Bronchial epithelial cell (primary cell): ENCODE measurements at regions not wholly inside any gene's neighbourhood (a gene's known extent, or its start where the extent isn't known, plus 50 kb on each side); places are given as distances from the start of the nearest gene placed in this dataset.

Experiments used
- DNase-seq: peaks from one replicate; pipeline ENCODE4 v3.0.0-alpha.2; 2010; ENCODE audit warnings: low read depth
- FAIRE-seq: peaks from 2 replicates; lab custom pipeline; 2011; peaks lifted over from hg19 to GRCh38; lab: Jason Lieb, UNC
- H3K27me3 ChIP-seq: 2 replicates; pipeline ENCODE4 v1.5.1; 2011; ENCODE audit warnings: low read length; ENCODE audit not compliant: control insufficient read depth, insufficient read depth
- H3K36me3 ChIP-seq: 2 replicates; pipeline ENCODE4 v1.5.1; 2011; ENCODE audit warnings: low read length; ENCODE audit not compliant: control insufficient read depth, insufficient read depth
- H3K4me3 ChIP-seq: 2 replicates; pipeline ENCODE4 v1.5.1; 2011; ENCODE audit warnings: mild to moderate bottlenecking, low read depth, low read length, control low read depth
- TF ChIP-seq, protein P1 (sequence below): IDR thresholded peaks from 2 replicates; pipeline ENCODE4 v1.5.1; 2011; ENCODE audit warnings: mild to moderate bottlenecking, moderate library complexity, low read length, control low read depth, inconsistent platforms; ENCODE audit not compliant: insufficient read depth, severe bottlenecking

DNA sequence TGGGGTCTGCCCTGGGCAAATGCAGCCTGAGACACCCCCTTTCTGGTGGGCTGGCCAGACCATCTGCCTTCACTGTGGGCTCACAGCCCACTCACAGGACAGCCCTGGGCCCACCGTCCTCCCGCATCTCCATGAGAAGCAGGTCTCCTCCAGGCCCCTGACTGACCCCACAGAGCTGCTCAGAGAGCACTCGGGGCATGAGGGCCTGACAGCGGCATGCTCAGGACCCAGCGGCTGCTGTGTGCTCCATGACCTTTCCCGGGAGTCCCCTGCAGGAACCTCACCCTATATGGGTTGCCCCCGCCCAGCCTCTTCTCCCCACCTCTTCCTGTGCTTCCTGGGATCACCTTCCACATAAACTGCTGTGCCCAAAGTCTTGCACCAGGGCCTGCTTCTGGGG, 162.4 kb upstream of the CST7 start:
- FAIRE-seq: no peak
- TF ChIP-seq, protein P1, sequence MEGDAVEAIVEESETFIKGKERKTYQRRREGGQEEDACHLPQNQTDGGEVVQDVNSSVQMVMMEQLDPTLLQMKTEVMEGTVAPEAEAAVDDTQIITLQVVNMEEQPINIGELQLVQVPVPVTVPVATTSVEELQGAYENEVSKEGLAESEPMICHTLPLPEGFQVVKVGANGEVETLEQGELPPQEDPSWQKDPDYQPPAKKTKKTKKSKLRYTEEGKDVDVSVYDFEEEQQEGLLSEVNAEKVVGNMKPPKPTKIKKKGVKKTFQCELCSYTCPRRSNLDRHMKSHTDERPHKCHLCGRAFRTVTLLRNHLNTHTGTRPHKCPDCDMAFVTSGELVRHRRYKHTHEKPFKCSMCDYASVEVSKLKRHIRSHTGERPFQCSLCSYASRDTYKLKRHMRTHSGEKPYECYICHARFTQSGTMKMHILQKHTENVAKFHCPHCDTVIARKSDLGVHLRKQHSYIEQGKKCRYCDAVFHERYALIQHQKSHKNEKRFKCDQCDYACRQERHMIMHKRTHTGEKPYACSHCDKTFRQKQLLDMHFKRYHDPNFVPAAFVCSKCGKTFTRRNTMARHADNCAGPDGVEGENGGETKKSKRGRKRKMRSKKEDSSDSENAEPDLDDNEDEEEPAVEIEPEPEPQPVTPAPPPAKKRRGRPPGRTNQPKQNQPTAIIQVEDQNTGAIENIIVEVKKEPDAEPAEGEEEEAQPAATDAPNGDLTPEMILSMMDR: no peak

DNA sequence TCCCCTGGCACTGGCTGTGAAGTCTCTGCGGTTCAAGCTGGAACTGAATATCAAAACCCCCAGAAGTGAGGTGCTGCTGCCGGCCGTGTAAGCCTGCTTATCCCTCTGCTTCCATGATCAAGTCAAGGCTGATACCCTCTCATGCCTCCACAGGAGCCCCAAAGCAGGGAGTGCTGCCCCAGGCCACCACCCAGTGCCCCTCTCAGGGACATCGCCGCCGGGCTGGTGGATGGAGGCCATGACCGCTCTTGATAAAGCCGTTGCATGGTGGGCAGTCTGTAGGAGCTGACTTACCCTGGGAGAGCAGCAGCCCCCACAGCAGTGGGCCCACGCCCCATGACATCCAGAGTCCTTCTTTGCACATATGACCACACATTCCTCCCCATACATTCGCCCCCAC, 162.0 kb upstream of the CST7 start:
- DNase-seq (no peak), FAIRE-seq (no peak)
- Histone ChIP-seq H3K36me3 (no peaks in the 10 kb centered on the region), H3K27me3 (peaks cover 2% of the 10 kb centered on the region), H3K4me3 (no peak overlapping the region)
- TF ChIP-seq, protein P1: no peak

More for the DNA sequence above, 162.4 kb upstream of the CST7 start:
- Histone ChIP-seq H3K4me3 (no peak overlapping the region), H3K27me3 (peaks cover 2% of the 10 kb centered on the region), H3K36me3 (no peaks in the 10 kb centered on the region)
- DNase-seq: no peak

DNA sequence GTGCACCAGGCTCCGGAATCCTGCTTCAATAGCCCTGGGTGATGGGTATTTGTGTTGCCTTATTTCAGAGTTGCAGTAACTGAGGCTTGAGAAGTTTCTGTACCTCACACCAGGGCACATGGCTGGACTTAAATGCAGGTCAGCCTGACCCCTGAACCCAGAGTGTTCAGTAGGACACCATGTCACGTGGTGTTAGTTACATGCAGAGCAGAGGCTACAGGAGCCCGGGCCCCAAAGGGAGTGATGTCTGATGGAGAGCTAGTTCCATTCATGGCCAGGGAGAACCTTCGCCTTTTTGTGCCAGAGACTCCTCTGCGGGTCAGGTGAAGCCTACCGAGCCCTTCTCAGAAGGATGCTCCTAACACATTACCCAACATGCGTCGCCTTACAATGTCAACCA, 161.4 kb upstream of the CST7 start:
- FAIRE-seq (no peak), DNase-seq (no peak)
- H3K27me3 ChIP-seq: peaks cover 2% of the 10 kb centered on the region
- TF ChIP-seq, protein P1: no peak
- no peaks in the 10 kb centered on the region for H3K36me3 ChIP-seq
- H3K4me3 ChIP-seq: no peak overlapping the region

DNA sequence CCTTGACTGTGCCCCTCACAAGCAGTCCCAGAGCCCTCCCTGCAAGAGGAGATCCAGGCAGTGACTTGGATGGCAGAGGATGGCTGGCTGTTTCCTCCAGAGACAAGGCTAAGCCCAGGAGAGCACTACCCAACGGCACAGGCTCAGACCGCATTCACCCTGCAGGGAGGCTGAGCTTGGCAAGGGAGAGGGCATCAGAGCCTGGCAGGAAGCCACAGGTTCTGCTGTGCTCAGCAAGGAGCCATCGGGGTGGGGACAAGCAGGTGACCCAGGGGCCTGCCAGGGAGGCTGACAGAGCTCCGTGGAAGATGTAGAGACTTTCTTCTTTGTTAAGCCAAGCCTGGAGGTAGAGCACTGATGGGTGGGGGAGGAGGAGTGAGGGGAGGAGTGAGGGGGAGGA, 159.2 kb upstream of the CST7 start:
- Histone ChIP-seq H3K27me3 (no peaks in the 10 kb centered on the region), H3K4me3 (no peak overlapping the region), H3K36me3 (no peaks in the 10 kb centered on the region)
- DNase-seq (no peak), FAIRE-seq (no peak)
- TF ChIP-seq, protein P1: no peak

DNA sequence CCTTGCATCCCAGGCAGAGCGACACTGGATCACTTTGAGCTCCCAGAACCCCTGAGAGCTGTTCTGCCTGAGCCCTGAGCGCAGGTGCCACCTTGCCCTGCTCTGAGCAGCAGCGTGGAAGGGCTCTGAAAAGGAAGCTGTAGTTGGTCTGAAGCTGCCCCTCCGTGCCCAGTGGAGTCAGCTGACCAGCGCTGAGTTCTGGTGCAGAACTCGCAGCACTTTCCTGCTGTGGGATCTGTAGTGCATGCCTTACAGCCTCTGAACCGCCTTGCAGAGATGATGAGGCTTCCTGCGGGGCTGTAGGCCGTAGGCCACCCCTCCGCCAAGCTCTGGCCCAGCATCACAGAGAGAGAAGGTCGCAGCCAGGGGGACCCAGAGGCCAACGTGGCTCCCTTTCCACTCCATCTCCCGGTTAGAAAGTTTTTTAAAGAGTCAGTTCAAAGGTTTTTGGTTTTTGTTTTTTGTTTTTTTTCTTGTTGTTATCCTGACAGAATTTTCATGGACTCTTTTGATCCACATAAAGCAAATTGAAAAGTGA, 158.3 kb upstream of the CST7 start:
- DNase-seq (no peak), FAIRE-seq (no peak)
- no peak overlapping the region for H3K4me3 ChIP-seq
- H3K27me3 ChIP-seq: no peaks in the 10 kb centered on the region
- TF ChIP-seq, protein P1: no peak
- H3K36me3 ChIP-seq: no peaks in the 10 kb centered on the region

DNA sequence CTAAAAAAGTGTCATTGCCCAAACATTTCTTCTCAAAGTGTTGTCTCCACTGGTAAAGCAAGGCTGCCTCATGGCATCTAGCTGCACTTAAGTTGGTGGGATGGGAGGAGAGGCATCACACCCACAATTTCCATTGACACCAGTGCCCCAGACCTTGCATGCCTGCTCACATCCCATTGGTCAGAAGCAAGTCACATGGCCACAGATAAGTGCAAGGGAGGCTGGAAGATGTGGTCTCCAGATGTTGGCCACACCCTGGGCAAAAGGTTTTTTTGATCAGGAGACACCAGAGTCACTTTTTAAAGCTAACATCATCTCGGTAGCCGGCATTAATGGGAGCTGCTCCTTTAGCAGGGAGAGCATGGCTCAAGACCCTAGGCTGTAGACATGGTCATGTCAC, 157.1 kb upstream of the CST7 start:
- TF ChIP-seq, protein P1: no peak
- no peak overlapping the region for H3K4me3 ChIP-seq
- FAIRE-seq (no peak), DNase-seq (no peak)
- no peaks in the 10 kb centered on the region for H3K27me3 ChIP-seq
- no peaks in the 10 kb centered on the region for H3K36me3 ChIP-seq
